Panc1 (cell line): ENCODE measurements at regions not wholly inside any gene's neighbourhood (a gene's known extent, or its start where the extent isn't known, plus 50 kb on each side); places are given as distances from the start of the nearest gene placed in this dataset.

Source experiments
- ATAC-seq: fragments of 200-7000 bp; cut with Tn5 transposase; 2 replicates; pipeline ENCODE4 v1.9.1; 2020; ENCODE audit warnings: mild to moderate bottlenecking, moderate library complexity
- BruUV-seq: library from RNA; stranded (reverse); fragments of 400-500 nt; replicated peaks from 2 replicates; lab custom pipeline; 2021; lab: Mats Ljungman, UMichigan
- CTCF ChIA-PET: fragments of 300-600 bp; sonication (Branson Sonifier 250); formaldehyde crosslinking; loops from one replicate; lab custom pipeline; 2022; ENCODE audit warnings: antibody characterized with exemption; lab: Charles Lee
- POLR2A ChIA-PET: fragments of 300-600 bp; sonication (Branson Sonifier 250); formaldehyde crosslinking; loops from one replicate; lab custom pipeline; 2022; ENCODE audit warnings: antibody characterized with exemption; lab: Charles Lee
- DNase-seq: peaks from one replicate; pipeline ENCODE4 v3.0.0-alpha.2; 2010; ENCODE audit warnings: low read depth, low spot score
- H3K27ac ChIP-seq: 2 replicates; pipeline ENCODE4 v1.5.1; 2011; ENCODE audit warnings: mild to moderate bottlenecking, low read length, inconsistent platforms
- H3K27me3 ChIP-seq: fragments of 200-500 bp; sonication (Bioruptor generic); 2 replicates; pipeline ENCODE4 v1.6.0; 2014; ENCODE audit warnings: low read length, inconsistent platforms; ENCODE audit not compliant: control insufficient read depth, insufficient read depth
- H3K36me3 ChIP-seq: fragments of 200-500 bp; sonication (Bioruptor generic); 2 replicates; pipeline ENCODE4 v1.5.1; 2014; ENCODE audit warnings: inconsistent platforms, mild to moderate bottlenecking, low read length, moderate library complexity; ENCODE audit not compliant: control insufficient read depth, insufficient read depth
- H3K4me1 ChIP-seq: 2 replicates; pipeline ENCODE4 v1.5.1; 2011; ENCODE audit warnings: inconsistent platforms, mild to moderate bottlenecking, low read length, moderate library complexity; ENCODE audit not compliant: control insufficient read depth, insufficient read depth
- H3K4me3 ChIP-seq, 2 experiments: 2 replicates each; pipeline ENCODE4 v1.5.1; 2011 to 2012; ENCODE audit warnings: low read depth in 2 of 2, low read length in 2 of 2, mild to moderate bottlenecking in 2 of 2, inconsistent platforms in 1 of 2, moderate library complexity in 1 of 2
- H3K9me3 ChIP-seq: fragments of 200-500 bp; sonication (Bioruptor generic); 2 replicates; pipeline ENCODE4 v1.5.1; 2014; ENCODE audit warnings: low read depth, mild to moderate bottlenecking, inconsistent platforms, low read length, moderate library complexity; ENCODE audit not compliant: control insufficient read depth, insufficient read depth
- POLR2AphosphoS5 ChIP-seq: IDR thresholded peaks from 2 replicates; pipeline ENCODE4 v1.6.1; 2012; ENCODE audit warnings: mild to moderate bottlenecking, low read depth, low read length, moderate library complexity
- SIN3A ChIP-seq: IDR thresholded peaks from 2 replicates; pipeline ENCODE4 v1.6.1; 2012; ENCODE audit warnings: low read depth, mild to moderate bottlenecking, low read length, moderate library complexity, borderline replicate concordance; ENCODE audit not compliant: insufficient read depth
- TCF7L2 ChIP-seq: IDR thresholded peaks from 2 replicates; pipeline ENCODE4 v1.6.1; 2011; ENCODE audit warnings: mild to moderate bottlenecking, low read depth, low read length, inconsistent platforms
- in situ Hi-C: cut with HindIII; loops from 2 replicates; pipeline ENCODE4 v1.10.0; 2016; ENCODE audit warnings: low sequenced_read_pairs, low pct_unique_long_range_greater_than_20kb
- intact Hi-C: fragments of 100-400 bp; cut with micrococcal nuclease; formaldehyde crosslinking; loops from one replicate; pipeline ENCODE4 v1.10.0; 2022; ENCODE audit not compliant: unreplicated experiment
- TF ChIP-seq, protein P1 (sequence below), 2 experiments: IDR thresholded peaks; 2 replicates each; pipeline ENCODE4 v1.6.1; 2011 to 2012; ENCODE audit warnings: low read depth in 2 of 2, control low read depth in 1 of 2, low read length in 1 of 2, mild to moderate bottlenecking in 1 of 2, moderate library complexity in 1 of 2; ENCODE audit not compliant: insufficient read depth in 1 of 2
- TF ChIP-seq, protein P2 (sequence below): fragments of 450-650 bp; IDR thresholded peaks from 2 replicates; pipeline ENCODE4 v1.5.1; 2017; ENCODE audit warnings: mild to moderate bottlenecking

DNA sequence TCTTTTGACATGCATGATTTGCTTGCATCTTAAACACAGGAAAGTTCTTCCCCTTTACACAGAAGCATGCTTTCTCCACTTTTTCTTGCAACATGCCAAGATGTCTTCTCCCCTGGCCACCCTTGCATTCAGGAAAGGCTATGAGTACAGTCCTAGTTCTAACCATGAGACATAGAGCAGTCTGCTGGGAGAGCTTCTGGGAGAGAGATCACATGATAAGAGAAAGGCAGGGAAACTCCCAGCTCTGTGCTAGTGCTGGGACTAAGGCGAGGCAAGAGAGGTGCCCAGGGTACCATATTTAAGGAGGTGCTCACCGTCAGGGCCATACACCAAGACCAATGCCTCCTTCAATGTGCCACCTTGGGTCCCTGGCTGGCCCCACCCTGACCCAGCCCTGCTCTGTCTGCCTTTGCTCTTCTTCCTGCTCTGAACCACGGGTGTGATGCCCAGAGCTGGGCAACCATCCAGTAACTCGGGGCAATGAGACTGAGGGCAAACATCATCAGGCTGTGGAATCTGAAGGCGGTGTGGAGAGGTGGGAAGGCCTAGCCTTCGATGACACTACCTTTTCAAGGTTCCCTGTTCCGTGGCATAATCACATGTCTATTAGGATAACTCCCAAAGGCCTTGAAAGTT is 77.4 kb upstream of the PRR20G start:
- in situ Hi-C loops (no loop called here), intact Hi-C loops (no loop called here)
- H3K27ac ChIP-seq, result no peak overlapping the region
- no peaks in the 10 kb centered on the region for H3K36me3 ChIP-seq
- ChIA-PET POLR2A (no interaction called here), CTCF (no interaction called here)
- H3K27me3 ChIP-seq, result peaks cover 5% of the 10 kb centered on the region
- no TSS peak for BruUV-seq
- DNase-seq (no peak), ATAC-seq (no peak)
- no peak for TF ChIP-seq TCF7L2
- TF ChIP-seq, protein P1, sequence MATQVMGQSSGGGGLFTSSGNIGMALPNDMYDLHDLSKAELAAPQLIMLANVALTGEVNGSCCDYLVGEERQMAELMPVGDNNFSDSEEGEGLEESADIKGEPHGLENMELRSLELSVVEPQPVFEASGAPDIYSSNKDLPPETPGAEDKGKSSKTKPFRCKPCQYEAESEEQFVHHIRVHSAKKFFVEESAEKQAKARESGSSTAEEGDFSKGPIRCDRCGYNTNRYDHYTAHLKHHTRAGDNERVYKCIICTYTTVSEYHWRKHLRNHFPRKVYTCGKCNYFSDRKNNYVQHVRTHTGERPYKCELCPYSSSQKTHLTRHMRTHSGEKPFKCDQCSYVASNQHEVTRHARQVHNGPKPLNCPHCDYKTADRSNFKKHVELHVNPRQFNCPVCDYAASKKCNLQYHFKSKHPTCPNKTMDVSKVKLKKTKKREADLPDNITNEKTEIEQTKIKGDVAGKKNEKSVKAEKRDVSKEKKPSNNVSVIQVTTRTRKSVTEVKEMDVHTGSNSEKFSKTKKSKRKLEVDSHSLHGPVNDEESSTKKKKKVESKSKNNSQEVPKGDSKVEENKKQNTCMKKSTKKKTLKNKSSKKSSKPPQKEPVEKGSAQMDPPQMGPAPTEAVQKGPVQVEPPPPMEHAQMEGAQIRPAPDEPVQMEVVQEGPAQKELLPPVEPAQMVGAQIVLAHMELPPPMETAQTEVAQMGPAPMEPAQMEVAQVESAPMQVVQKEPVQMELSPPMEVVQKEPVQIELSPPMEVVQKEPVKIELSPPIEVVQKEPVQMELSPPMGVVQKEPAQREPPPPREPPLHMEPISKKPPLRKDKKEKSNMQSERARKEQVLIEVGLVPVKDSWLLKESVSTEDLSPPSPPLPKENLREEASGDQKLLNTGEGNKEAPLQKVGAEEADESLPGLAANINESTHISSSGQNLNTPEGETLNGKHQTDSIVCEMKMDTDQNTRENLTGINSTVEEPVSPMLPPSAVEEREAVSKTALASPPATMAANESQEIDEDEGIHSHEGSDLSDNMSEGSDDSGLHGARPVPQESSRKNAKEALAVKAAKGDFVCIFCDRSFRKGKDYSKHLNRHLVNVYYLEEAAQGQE (IDR thresholded peaks at IDR 0.05; ENCODE audit: insufficient read depth in 1 of 2, low read depth in 2 of 2, low read length in 1 of 2), result no peak
- TF ChIP-seq POLR2AphosphoS5, result no peak
- TF ChIP-seq, protein P2, sequence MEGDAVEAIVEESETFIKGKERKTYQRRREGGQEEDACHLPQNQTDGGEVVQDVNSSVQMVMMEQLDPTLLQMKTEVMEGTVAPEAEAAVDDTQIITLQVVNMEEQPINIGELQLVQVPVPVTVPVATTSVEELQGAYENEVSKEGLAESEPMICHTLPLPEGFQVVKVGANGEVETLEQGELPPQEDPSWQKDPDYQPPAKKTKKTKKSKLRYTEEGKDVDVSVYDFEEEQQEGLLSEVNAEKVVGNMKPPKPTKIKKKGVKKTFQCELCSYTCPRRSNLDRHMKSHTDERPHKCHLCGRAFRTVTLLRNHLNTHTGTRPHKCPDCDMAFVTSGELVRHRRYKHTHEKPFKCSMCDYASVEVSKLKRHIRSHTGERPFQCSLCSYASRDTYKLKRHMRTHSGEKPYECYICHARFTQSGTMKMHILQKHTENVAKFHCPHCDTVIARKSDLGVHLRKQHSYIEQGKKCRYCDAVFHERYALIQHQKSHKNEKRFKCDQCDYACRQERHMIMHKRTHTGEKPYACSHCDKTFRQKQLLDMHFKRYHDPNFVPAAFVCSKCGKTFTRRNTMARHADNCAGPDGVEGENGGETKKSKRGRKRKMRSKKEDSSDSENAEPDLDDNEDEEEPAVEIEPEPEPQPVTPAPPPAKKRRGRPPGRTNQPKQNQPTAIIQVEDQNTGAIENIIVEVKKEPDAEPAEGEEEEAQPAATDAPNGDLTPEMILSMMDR, result no peak
- TF ChIP-seq SIN3A, result no peak
- no peaks in the 10 kb centered on the region for H3K4me1 ChIP-seq
- no peak overlapping the region for H3K4me3 ChIP-seq
- H3K9me3 ChIP-seq, result no peaks in the 10 kb centered on the region

GRCh38 chr3:127363891-127364290 is 76.0 kb upstream of the PRR20G start:
- H3K27ac ChIP-seq, result no peak overlapping the region
- no peaks in the 10 kb centered on the region for H3K36me3 ChIP-seq
- ATAC-seq, result no peak
- no peak overlapping the region for H3K4me3 ChIP-seq
- H3K9me3 ChIP-seq, result no peaks in the 10 kb centered on the region
- BruUV-seq, result no TSS peak
- ChIA-PET POLR2A (no interaction called here), CTCF (no interaction called here)
- H3K27me3 ChIP-seq, result peaks cover 5% of the 10 kb centered on the region
- DNase-seq, result no peak
- no peak for TF ChIP-seq SIN3A
- TF ChIP-seq, protein P1 (IDR thresholded peaks at IDR 0.05; ENCODE audit: insufficient read depth in 1 of 2, low read depth in 2 of 2, low read length in 1 of 2), result no peak
- in situ Hi-C loops (no loop called here), intact Hi-C loops (no loop called here)
- H3K4me1 ChIP-seq, result no peaks in the 10 kb centered on the region
